ENCODE measurements at regions not wholly inside any gene's neighbourhood (a gene's known extent, or its start where the extent isn't known, plus 50 kb on each side); places are given as distances from the start of the nearest gene placed in this dataset.
"Not testable (repeated sequence)": the region's sequence is repeated elsewhere in the genome, so short reads cannot be mapped to it uniquely, and the experiment has no call there.

DNA sequence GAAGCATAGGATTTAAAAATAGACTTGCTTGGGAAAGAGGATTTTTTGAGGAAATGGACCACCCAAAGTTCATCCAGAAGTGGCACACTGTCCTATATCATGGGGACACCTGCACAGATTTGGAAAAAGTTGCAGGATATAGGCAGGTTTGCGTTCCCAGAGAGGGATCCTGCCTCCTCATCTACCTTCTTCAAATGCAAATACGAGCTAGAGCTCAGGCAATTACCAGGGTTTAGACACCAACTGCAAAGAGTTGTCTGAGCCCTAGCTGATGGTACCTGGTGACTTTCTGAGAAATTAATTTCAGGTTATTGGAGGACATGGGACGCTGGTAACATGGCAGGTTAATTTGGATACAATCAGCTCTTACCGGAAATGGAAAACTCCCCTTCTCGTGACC is 423.7 kb upstream of the MTPN start:
- DNase-seq = no peak

DNA sequence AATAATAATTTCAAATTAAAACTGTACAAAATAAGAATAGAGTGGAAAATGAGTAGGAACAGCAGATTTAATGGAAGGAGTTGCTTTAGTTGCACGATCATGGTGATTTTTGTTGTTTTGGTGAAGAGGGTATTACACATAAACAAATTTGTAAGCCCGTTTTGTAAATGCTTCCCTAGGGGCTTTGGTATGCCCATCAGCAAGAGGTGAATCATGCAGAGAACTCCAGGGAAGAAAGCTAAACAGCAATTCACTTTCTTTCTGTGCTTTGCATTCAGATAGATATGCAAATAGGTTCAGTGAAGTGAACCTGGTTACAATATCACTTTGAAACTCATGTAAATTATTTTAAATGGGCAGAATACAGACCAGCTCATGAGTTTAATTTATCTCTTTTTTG is 422.2 kb upstream of the MTPN start:
- DNase-seq = no peak

- DNase-seq = no peak
These were observed 415.7 kb upstream of the MTPN start for GRCh38 chr7:136392856-136393255.

GRCh38 chr7:136391371-136391770 is 414.2 kb upstream of the MTPN start:
- no peak for DNase-seq

DNA sequence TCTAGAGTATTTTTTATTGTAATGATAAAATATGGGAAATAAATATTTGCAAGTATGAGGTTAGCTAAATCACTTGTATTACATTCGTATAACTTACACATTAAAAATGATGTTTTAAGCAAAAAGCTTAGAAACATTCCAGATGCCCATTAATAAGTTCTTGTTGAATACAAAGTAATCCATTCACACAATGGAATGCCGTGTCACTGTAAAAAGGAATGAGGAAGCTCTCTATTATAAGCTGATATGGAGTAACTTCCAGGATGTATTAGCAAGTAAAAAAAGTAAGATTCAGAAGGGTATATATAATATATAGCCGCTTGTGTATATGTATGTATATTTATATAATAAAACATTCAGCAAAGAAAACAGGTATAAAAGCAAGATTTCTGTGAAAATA is 412.8 kb upstream of the MTPN start:
- no peak for DNase-seq

DNA sequence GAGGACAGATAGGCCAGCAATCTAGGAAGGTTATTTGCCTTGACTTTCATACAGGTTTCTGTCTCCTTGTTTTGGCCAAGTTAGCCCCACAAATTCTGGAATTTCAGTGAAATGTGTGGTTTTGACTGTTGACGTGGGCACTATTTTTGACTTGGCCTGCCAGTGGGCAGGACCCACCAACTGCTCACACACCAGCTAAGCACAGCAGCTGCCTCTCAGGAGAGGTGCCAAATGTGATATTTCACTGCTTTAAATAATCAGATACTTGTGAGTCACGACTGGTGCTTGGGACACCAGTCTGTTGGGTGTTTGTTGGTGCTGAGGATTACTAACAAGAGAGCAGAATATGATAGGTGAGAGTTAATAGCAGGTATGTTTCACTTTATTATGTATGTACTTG is 409.7 kb upstream of the MTPN start:
- no peak for DNase-seq

GRCh38 chr7:136371409-136371808 is 394.2 kb upstream of the MTPN start:
- not testable (repeated sequence) for DNase-seq

DNA sequence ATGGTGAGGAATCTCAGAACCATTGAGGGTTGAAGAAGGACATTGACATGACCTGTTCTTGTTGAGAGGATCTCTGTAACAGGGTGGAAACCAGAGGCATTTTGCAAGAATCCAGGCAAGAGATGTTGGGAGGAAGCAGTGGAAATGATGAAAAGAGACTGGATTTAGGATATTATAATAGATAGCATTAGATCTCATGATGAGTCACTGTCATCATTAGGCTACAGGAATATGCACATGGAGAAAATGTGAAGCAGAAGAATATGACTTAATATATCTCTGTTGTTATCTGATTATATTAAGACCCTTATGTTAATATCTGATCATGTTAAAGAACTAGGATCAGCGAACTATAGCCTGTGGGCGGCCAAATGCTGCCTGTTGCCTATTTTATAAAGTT is 393.0 kb upstream of the MTPN start:
- DNase-seq = no peak

GRCh38 chr7:136369225-136369624 is 392.1 kb upstream of the MTPN start:
- no peak for DNase-seq

DNA sequence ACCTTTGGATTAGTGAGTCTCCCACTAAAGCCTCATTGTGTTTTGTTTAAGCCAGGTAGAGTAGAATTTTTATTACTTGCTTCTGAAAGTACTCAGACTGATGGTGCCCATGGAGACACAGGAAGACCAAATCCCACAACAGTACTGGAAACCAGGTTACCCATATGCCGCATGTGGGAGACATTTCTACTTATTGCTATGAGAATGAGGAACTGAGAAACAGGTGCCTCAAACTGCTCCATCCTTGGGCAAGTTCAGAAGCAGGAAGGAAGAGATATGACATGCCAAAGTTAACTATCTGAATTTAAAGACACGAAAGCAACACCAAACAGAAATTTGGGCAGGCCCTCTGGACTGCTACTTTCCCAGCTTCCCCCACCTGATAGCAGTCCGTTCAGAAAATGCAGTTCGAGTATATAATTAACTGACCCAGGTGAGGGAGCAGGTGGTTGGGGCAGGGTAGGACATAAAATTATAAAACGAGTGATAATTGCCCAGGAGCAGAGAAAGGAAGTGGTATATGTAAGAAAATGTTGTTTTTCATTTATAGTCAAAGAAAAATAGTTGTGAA is 382.3 kb upstream of the MTPN start:
- no peak for DNase-seq

GRCh38 chr7:136353287-136353686 is 376.1 kb upstream of the MTPN start:
- no peak for DNase-seq

GRCh38 chr7:136348542-136349192 is 371.5 kb upstream of the MTPN start:
- no peak for DNase-seq

GRCh38 chr7:136348142-136348541 is 371.0 kb upstream of the MTPN start:
- DNase-seq = no peak

DNA sequence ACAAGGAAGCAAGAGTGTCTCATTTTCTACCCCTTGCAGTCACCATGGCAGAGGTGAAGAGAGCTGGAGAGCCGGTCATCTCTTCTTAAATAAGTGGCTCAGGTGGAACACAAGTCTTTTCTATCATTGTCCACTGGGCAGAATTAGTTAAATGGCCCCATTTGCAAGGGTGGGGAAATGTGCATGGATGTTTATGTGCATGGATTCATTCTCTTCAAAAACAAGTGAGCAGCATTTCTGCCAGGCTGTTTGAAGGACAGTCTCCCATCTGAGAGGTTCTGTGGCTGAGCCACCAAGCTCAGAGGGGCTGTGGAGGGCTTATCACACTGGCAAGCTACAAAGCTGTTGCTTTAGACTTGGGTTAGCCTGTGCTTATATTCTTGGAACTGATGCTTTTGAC is 370.3 kb upstream of the MTPN start:
- DNase-seq = no peak

GRCh38 chr7:136342251-136342650 is 365.1 kb upstream of the MTPN start:
- no peak for DNase-seq

- no peak for DNase-seq
These were observed 362.3 kb upstream of the MTPN start for GRCh38 chr7:136339464-136339863.

- no peak for DNase-seq
These were observed 359.8 kb upstream of the MTPN start for GRCh38 chr7:136336932-136337331.

DNA sequence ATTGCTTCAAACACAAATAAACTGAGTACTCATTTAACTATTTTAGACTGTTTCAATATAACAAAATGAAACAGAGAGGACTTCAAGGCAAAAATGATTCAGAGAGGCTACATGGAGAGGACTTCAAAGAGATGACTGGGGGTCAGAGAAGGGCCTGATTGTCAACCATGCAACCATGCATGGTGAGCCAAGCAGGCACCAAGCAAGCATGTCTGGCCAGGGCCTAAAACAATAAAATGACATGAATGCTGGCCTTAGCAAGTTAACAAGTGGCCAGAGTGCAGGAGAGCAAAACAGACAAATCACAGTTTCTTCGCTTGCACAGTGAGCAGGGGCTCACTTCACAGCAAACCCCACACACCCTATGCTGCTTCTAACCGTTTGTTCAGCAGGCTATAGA is 356.5 kb upstream of the MTPN start:
- no peak for DNase-seq

DNA sequence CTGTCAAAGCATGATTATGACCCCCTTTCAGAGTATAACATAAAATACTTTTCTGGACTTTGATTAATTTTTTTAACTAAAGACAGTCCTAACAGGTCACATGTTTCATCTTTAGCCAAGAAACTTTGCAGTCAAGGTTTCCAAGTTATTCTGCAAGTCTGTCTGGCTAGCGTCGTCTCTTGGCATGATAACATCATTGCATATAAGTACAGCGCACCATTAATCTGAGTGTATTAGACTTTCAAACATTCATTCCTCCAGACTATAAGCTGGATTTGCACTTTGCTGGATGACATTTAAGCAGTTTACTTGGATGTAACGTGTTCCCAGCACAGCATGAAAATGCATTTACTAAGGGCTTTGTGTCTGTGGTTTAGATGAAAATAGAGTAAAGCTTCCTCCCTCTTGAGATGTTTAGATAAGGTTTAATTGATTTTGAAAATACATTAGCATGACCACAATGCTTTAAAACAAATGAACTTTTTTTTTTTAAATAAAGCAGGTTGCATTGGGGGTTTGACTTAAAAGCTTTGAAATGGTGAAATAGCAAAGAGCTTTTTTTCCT is 349.0 kb upstream of the MTPN start:
- no peak for DNase-seq

DNA sequence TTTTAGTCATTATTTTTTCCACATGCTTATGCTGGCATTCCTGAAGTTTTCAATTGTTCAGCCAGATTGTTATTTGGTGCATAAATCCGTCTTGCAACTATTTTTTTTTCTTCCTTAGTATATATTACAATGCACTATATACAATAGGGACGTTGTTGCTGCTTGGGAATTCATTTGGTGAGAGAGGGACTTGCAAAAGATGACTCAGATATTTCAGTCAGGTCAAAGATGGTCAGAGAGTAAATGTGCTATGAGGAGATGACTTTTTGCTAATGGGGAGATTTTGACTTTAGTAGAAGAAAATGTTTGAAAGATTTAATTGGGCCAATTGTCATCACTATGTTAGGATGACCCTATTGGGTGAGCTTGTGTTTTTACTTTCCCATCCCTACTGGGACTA is 348.4 kb upstream of the MTPN start:
- no peak for DNase-seq

DNA sequence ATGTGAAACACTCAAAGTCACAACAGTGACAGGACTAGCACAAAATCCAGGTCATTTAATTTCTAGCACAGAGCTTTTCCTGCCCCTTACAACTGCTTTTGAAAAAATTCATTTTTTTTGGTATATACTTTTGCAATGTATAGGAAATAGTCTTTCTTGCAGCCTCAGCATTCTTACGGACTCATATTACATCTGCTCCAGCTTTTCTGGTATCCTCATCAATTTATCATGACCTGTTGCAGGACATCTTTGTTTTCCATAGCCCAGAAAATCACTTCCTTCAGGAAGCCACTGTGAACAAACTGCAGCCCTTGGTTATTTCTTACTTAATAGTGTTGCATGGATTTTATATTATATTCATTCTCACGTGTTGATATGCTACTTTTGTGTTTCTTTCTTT is 347.9 kb upstream of the MTPN start:
- DNase-seq = no peak

DNA sequence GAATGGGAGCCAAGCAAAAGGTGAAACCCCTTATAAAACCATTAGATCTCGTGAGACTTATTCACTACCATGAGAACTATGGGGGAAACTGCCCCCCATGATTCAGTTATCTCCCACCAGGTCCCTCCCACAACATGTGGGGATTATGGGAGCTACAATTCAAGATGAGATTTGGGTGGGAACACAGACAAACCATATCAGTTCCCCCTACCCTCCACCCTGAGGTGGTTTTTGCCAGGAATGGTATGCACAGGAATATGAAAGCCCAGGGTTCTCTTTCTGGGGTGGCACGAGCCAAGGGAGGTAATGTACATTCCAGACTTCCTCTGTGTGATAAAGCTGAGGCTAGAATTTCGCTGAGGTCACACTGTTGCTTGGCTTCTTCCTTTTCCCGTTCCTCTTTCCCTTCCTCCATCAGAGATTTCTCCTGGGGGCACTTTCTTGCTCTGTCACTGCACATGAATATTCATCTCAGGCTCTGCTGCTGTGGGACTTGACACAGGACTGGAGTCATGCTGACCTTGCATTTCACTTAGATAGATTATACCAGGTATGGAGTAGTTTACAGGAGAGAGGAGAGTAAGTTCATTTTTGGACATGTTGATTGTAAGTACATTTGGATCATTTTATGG is 347.0 kb upstream of the MTPN start:
- no peak for DNase-seq

DNA sequence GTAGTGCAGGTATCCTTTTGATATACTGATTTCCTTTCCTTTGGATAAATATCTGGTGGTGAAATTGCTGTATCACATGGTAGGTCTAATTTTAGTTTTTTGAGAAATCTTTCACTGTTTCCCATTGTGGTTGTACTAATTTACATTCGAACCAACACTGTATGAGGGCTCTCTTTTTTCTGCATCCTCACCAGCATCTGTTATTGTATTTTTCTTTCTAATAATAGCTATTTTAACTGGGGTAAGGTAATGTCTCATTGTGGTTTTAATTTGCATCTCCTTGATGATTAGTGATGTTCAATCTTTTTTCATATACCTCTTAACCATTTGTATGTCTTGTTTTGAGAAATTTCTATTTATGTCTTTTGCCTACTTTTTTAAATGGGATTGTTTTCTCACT is 335.4 kb upstream of the MTPN start:
- DNase-seq = no peak

DNA sequence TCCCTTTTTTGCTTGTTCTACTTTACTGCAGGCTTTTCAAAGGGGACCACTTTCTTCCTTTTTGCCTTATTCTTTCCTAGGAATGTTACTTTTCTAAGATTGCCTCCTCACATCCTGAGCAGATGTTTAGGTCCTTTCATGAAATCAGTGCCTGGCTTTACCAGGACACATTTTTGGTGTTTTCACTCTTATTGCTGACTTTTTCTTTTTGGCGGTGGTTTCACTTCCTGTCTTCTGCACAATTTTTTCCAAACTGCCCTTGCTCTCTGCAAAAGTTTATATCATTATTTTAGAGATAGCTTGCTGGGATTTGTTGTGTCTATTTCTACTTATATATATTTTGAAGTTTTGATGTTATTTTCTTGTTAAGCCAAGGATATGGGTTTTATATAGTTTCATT is 332.2 kb upstream of the MTPN start:
- DNase-seq = no peak

GRCh38 chr7:136308230-136308629 is 331.1 kb upstream of the MTPN start:
- no peak for DNase-seq

Data from stimulated activated CD4-positive, alpha-beta T cell treated with anti-CD3 and anti-CD28 coated beads, Interleukin-15, amount 100 ng/mL, for 24 hours (primary cell).